HL-60 (cell line): ENCODE measurements at regions not wholly inside any gene's neighbourhood (a gene's known extent, or its start where the extent isn't known, plus 50 kb on each side); places are given as distances from the start of the nearest gene placed in this dataset.

Experiments
- CTCF ChIP-seq: IDR thresholded peaks from one replicate; pipeline ENCODE4 v1.5.1; 2011; ENCODE audit warnings: low read length, control low read depth, inconsistent platforms; ENCODE audit not compliant: insufficient read depth
- GABPA ChIP-seq: IDR thresholded peaks from 2 replicates; pipeline ENCODE4 v1.6.1; 2012; ENCODE audit warnings: low read depth
- POLR2AphosphoS5 ChIP-seq: IDR thresholded peaks from 2 replicates; pipeline ENCODE4 v1.6.1; 2012; ENCODE audit warnings: low read depth
- SPI1 ChIP-seq: IDR thresholded peaks from 2 replicates; pipeline ENCODE4 v1.6.1; 2012; ENCODE audit warnings: low read depth, mild to moderate bottlenecking, borderline replicate concordance
- TF ChIP-seq, protein P1 (sequence below): IDR thresholded peaks from 2 replicates; pipeline ENCODE4 v1.6.1; 2012; ENCODE audit warnings: low read depth; ENCODE audit not compliant: insufficient replicate concordance

GRCh38 chr1:4973341-4973740 lies 318.9 kb downstream of the AJAP1 start:
- TF ChIP-seq CTCF (no peak), POLR2AphosphoS5 (no peak), GABPA (no peak), SPI1 (no peak)
- TF ChIP-seq, protein P1, sequence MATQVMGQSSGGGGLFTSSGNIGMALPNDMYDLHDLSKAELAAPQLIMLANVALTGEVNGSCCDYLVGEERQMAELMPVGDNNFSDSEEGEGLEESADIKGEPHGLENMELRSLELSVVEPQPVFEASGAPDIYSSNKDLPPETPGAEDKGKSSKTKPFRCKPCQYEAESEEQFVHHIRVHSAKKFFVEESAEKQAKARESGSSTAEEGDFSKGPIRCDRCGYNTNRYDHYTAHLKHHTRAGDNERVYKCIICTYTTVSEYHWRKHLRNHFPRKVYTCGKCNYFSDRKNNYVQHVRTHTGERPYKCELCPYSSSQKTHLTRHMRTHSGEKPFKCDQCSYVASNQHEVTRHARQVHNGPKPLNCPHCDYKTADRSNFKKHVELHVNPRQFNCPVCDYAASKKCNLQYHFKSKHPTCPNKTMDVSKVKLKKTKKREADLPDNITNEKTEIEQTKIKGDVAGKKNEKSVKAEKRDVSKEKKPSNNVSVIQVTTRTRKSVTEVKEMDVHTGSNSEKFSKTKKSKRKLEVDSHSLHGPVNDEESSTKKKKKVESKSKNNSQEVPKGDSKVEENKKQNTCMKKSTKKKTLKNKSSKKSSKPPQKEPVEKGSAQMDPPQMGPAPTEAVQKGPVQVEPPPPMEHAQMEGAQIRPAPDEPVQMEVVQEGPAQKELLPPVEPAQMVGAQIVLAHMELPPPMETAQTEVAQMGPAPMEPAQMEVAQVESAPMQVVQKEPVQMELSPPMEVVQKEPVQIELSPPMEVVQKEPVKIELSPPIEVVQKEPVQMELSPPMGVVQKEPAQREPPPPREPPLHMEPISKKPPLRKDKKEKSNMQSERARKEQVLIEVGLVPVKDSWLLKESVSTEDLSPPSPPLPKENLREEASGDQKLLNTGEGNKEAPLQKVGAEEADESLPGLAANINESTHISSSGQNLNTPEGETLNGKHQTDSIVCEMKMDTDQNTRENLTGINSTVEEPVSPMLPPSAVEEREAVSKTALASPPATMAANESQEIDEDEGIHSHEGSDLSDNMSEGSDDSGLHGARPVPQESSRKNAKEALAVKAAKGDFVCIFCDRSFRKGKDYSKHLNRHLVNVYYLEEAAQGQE: no peak
